Fibroblast of villous mesenchyme (primary cell): ENCODE measurements at regions not wholly inside any gene's neighbourhood (a gene's known extent, or its start where the extent isn't known, plus 50 kb on each side); places are given as distances from the start of the nearest gene placed in this dataset.

Experiments
- DNase-seq: peaks from one replicate; pipeline ENCODE4 v3.0.0-alpha.2; 2010; ENCODE audit warnings: low read depth
- H3K4me3 ChIP-seq: 2 replicates; pipeline ENCODE4 v1.5.1; 2011; ENCODE audit warnings: low read depth, mild to moderate bottlenecking, low read length
- TF ChIP-seq, protein P1 (sequence below): IDR thresholded peaks from 2 replicates; pipeline ENCODE4 v1.5.1; 2012; ENCODE audit warnings: low read depth, mild to moderate bottlenecking, low read length; ENCODE audit not compliant: insufficient read depth

DNA sequence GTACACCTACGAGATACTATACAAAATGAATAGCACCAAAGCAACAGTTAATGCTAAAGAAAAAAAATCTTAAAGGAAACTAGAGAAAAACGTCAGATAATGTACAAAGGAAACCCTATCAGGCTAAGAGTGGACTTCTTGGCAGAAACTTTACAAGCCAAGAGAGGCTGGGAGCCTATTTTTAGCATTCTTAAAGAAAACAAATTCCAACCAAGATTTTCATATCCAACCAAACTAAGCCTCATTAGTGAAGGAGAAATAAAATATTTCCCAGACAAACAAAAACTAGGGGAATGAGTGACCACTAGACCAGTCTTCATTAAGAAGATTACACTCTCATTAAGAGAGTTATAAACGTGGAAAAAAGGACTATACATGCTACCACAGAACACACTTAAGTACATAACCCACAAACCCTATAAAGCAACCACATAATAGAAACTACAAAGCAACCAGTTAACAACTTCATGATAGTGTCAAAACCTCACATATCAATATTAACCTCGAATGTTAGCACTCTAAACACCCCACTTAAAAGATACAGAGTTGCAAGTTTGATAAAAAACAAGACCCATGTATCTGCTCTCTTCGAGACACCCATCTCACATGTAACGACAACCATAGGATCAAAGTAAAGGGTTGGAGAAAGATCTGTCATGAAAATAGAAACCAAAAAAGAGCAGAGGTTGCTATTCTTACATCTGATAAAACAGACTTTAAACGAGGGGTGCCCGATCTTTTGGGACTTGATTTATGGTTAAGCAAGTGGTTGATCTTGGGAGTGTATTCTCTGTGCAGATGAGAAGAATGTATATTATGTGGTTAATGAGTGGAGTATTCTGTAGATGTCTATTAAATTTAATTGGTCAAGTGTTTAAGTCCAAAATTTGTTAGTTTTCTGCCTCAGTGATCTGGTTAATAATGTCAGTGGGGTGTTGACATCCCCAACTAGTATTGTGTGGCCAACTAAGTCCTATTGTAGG lies 1301.4 kb downstream of the PLA2G4A start:
- DNase-seq: no peak
- H3K4me3 ChIP-seq: no peak overlapping the region
- TF ChIP-seq, protein P1, sequence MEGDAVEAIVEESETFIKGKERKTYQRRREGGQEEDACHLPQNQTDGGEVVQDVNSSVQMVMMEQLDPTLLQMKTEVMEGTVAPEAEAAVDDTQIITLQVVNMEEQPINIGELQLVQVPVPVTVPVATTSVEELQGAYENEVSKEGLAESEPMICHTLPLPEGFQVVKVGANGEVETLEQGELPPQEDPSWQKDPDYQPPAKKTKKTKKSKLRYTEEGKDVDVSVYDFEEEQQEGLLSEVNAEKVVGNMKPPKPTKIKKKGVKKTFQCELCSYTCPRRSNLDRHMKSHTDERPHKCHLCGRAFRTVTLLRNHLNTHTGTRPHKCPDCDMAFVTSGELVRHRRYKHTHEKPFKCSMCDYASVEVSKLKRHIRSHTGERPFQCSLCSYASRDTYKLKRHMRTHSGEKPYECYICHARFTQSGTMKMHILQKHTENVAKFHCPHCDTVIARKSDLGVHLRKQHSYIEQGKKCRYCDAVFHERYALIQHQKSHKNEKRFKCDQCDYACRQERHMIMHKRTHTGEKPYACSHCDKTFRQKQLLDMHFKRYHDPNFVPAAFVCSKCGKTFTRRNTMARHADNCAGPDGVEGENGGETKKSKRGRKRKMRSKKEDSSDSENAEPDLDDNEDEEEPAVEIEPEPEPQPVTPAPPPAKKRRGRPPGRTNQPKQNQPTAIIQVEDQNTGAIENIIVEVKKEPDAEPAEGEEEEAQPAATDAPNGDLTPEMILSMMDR: no peak

DNA sequence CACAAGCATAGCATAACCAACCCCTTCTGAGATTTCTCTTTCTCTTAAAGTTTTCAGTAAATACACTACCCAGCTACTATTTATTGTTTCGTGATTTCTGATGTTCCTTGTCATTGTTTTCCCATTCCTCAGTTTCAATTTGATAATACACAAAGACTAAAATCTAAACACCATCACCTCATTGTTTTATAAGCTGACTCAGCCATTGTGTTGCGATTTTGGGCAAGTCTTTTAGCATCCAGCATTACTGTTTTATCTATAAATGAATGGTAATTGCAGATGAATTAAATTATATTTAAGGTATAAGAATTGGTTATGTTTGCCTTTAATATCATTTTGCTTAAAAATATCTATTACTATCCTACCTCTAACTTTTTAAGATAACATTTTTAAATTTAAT lies 1308.5 kb downstream of the PLA2G4A start:
- DNase-seq: no peak
- TF ChIP-seq, protein P1: no peak
- no peak overlapping the region for H3K4me3 ChIP-seq

DNA sequence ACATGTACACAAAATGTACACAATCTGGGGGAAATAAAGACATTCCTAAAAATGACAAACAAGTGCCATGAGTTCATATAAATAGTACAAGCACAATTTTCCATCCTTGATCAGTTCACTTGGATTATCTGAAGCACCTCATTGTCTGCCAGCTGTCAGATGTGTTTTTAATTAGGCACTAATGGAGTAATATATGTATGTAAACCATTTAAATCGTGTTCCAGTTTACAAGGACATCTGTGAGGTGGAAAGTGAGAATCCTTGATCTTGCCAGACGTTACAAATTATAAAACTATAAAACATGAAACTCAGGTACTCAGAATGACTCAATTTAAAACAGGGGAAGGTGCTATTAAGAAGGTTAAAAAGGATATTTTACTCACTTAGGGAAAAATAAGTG lies 1312.2 kb downstream of the PLA2G4A start:
- no peak overlapping the region for H3K4me3 ChIP-seq
- TF ChIP-seq, protein P1: no peak
- no peak for DNase-seq

DNA sequence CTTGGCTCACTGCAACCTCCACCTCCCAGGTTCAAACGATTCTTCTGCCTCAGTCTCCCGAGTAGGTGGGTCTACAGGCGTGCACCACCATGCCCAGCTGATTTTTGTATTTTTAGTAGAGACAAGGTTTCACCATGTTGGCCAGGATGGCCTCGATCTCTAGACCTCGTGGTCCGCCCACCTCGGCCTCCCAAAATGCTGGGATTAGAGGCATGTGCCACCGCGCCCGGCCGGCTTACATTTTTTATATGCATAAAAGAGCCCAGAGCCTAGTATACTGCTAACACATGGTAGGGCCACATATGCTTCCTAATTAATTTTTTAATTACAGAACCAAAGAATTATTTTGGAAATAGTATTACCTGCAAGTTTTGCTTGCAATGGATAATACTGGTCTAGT lies 1325.4 kb downstream of the PLA2G4A start:
- no peak overlapping the region for H3K4me3 ChIP-seq
- TF ChIP-seq, protein P1: no peak
- no peak for DNase-seq

DNA sequence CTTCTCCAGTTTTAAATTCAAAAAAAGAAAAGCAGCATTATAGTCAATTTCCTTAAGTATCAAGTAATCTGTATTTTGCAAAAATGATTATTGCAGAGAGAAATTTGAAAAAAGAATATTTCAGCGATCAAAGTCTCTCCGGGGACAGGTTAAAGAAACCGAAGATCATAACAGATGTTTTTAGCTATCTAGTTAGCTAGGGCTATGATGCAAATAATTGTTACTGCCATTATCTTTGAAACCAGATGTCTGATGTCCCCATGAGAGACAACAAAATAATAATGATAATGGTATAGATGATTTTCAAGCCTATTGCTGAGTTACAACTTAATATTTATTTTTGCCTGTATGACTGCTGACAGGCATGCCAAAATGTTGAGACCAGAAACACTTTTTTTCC lies 1326.0 kb downstream of the PLA2G4A start:
- no peak overlapping the region for H3K4me3 ChIP-seq
- DNase-seq: no peak
- TF ChIP-seq, protein P1: no peak

DNA sequence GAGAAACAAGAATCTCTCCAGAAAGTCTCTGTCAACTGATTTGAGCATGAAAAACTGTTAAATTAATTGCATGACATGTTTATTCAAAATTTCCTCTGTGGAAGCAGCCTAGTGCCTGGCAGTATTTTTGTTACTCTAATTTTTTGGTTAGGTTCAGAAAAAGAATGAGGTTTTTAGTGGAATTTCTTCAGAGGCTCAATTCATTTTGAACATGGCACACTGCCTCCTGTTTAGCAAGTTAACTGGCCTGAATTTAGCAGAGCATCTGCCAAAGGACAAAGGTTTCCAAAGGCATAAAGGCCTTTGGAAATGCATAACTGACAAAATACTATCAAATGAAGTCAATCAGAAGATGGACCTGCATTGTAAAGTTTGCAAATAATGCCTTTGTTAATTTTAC lies 1326.5 kb downstream of the PLA2G4A start:
- DNase-seq: no peak
- H3K4me3 ChIP-seq: no peak overlapping the region
- TF ChIP-seq, protein P1: no peak

DNA sequence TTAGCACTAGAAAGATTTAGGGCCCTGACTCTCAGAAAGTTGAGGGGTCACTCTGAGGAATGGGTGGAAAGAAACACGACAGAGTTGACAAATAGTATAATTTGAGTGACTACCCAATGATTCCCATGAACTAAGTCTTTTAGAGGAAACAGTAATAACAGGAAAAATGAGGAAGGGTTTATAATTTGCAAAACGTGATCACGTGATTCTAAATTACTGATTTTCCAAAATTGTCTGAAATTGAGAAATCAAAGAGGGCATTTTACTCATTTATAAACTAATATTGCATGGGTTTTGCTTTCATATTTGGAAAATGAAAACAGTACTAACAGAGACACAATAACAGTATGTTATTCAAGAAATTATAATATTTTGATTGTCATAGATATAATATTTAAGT lies 1335.7 kb downstream of the PLA2G4A start:
- TF ChIP-seq, protein P1: no peak

More for the DNA sequence above, 1335.7 kb downstream of the PLA2G4A start:
- no peak for DNase-seq
- H3K4me3 ChIP-seq: no peak overlapping the region
